Stimulated activated CD4-positive, alpha-beta T cell treated with anti-CD3 and anti-CD28 coated beads, Interleukin-4, amount 100 ng/mL, for 4 hours (primary cell): ENCODE measurements at regions not wholly inside any gene's neighbourhood (a gene's known extent, or its start where the extent isn't known, plus 50 kb on each side); places are given as distances from the start of the nearest gene placed in this dataset.
"Not testable (repeated sequence)": the region's sequence is repeated elsewhere in the genome, so short reads cannot be mapped to it uniquely, and the experiment has no call there.

Source experiments
- DNase-seq, 2 experiments: peaks; one replicate each; pipeline ENCODE4 v3.0.0-alpha.2; 2020

- DNase-seq: no peak
These were observed 1307.7 kb upstream of the LRRTM3 start for GRCh38 chr10:65618126-65618525.

GRCh38 chr10:65620404-65621048, 1305.3 kb upstream of the LRRTM3 start:
- DNase-seq: no peak

GRCh38 chr10:65622608-65623007, 1303.2 kb upstream of the LRRTM3 start:
- no peak for DNase-seq

- no peak for DNase-seq
These were observed 1297.2 kb upstream of the LRRTM3 start for GRCh38 chr10:65628493-65629139.

GRCh38 chr10:65660006-65660405, 1265.8 kb upstream of the LRRTM3 start:
- DNase-seq: no peak

GRCh38 chr10:65670087-65670486, 1255.7 kb upstream of the LRRTM3 start:
- DNase-seq: no peak

- DNase-seq: not testable (repeated sequence)
These were observed 1255.2 kb upstream of the LRRTM3 start for GRCh38 chr10:65670596-65670995.

- no peak for DNase-seq
These were observed 1250.6 kb upstream of the LRRTM3 start for GRCh38 chr10:65675236-65675635.

GRCh38 chr10:65684896-65685295, 1240.9 kb upstream of the LRRTM3 start:
- no peak for DNase-seq

GRCh38 chr10:65701168-65701776, 1224.6 kb upstream of the LRRTM3 start:
- no peak for DNase-seq

- no peak for DNase-seq
These were observed 1217.8 kb upstream of the LRRTM3 start for GRCh38 chr10:65708057-65708456.

- DNase-seq: no peak
These were observed 1215.5 kb upstream of the LRRTM3 start for GRCh38 chr10:65710306-65710705.

- DNase-seq: no peak
These were observed 1206.0 kb upstream of the LRRTM3 start for GRCh38 chr10:65719790-65720189.

- DNase-seq: no peak
These were observed 1204.9 kb upstream of the LRRTM3 start for GRCh38 chr10:65720901-65721300.

- no peak for DNase-seq
These were observed 1202.3 kb upstream of the LRRTM3 start for GRCh38 chr10:65723525-65723924.

GRCh38 chr10:65735382-65735781, 1190.5 kb upstream of the LRRTM3 start:
- no peak for DNase-seq

- no peak for DNase-seq
These were observed 1182.9 kb upstream of the LRRTM3 start for GRCh38 chr10:65742906-65743305.

- DNase-seq: no peak
These were observed 1174.6 kb upstream of the LRRTM3 start for GRCh38 chr10:65751218-65751617.

- no peak for DNase-seq
These were observed 1173.9 kb upstream of the LRRTM3 start for GRCh38 chr10:65751896-65752295.

- DNase-seq: no peak
These were observed 1172.3 kb upstream of the LRRTM3 start for GRCh38 chr10:65753532-65753931.

GRCh38 chr10:65754112-65754511, 1171.7 kb upstream of the LRRTM3 start:
- DNase-seq: no peak

- DNase-seq: no peak
These were observed 1163.5 kb upstream of the LRRTM3 start for GRCh38 chr10:65762311-65762710.

GRCh38 chr10:65765006-65765541, 1160.8 kb upstream of the LRRTM3 start:
- no peak for DNase-seq

GRCh38 chr10:65769828-65770227, 1156.0 kb upstream of the LRRTM3 start:
- no peak for DNase-seq
